GM12865 (cell line): ENCODE measurements at regions not wholly inside any gene's neighbourhood (a gene's known extent, or its start where the extent isn't known, plus 50 kb on each side); places are given as distances from the start of the nearest gene placed in this dataset.

Experiments used
- DNase-seq: peaks from one replicate; pipeline ENCODE4 v3.0.0; 2010; ENCODE audit warnings: low read depth
- H3K4me3 ChIP-seq: 2 replicates; pipeline ENCODE4 v1.5.1; 2011; ENCODE audit warnings: mild to moderate bottlenecking, low read depth, low read length, control low read depth
- CTCF ChIP-seq: IDR thresholded peaks from 2 replicates; pipeline ENCODE4 v1.5.1; 2011; ENCODE audit warnings: low read length, control low read depth, low read depth, inconsistent platforms; ENCODE audit not compliant: insufficient read depth; ENCODE audit errors: missing control alignments

GRCh38 chr3:29186131-29186599 lies 94.7 kb upstream of the RBMS3 start:
- no peak for TF ChIP-seq CTCF
- no peak overlapping the region for H3K4me3 ChIP-seq
- no peak for DNase-seq

GRCh38 chr3:29186982-29187725 lies 93.7 kb upstream of the RBMS3 start:
- TF ChIP-seq CTCF, result no peak
- no peak for DNase-seq
- H3K4me3 ChIP-seq, result no peak overlapping the region

GRCh38 chr3:29189328-29189727 lies 91.5 kb upstream of the RBMS3 start:
- H3K4me3 ChIP-seq, result no peak overlapping the region
- no peak for TF ChIP-seq CTCF

GRCh38 chr3:29194139-29194538 lies 86.7 kb upstream of the RBMS3 start:
- DNase-seq, result no peak
- no peak overlapping the region for H3K4me3 ChIP-seq
- TF ChIP-seq CTCF, result no peak

More at GRCh38 chr3:29189328-29189727, 91.5 kb upstream of the RBMS3 start:
- DNase-seq, result no peak

- no peak overlapping the region for H3K4me3 ChIP-seq
- DNase-seq, result no peak
- no peak for TF ChIP-seq CTCF
These were observed 85.8 kb upstream of the RBMS3 start for GRCh38 chr3:29195056-29195455.

- H3K4me3 ChIP-seq, result no peak overlapping the region
- DNase-seq, result no peak
- TF ChIP-seq CTCF, result no peak
These were observed 79.3 kb upstream of the RBMS3 start for GRCh38 chr3:29201604-29202003.

- DNase-seq, result no peak
- no peak overlapping the region for H3K4me3 ChIP-seq
- TF ChIP-seq CTCF, result no peak
These were observed 78.5 kb upstream of the RBMS3 start for GRCh38 chr3:29202378-29202777.
